Large intestine (tissue), 3 donors: ENCODE measurements at regions not wholly inside any gene's neighbourhood (a gene's known extent, or its start where the extent isn't known, plus 50 kb on each side); places are given as distances from the start of the nearest gene placed in this dataset.
"Not testable (repeated sequence)": the region's sequence is repeated elsewhere in the genome, so short reads cannot be mapped to it uniquely, and the experiment has no call there.

Source experiments
- DNase-seq, 2 donors: peaks; one replicate each; pipeline versions ENCODE4 v3.0.0 to v3.0.0-alpha.2; 2013
- H3K27ac ChIP-seq: one replicate; pipeline ENCODE4 v1.5.1; 2013; ENCODE audit warnings: low read length
- H3K27me3 ChIP-seq: 2 replicates; pipeline ENCODE4 v1.6.1; 2013; ENCODE audit warnings: low read length; ENCODE audit not compliant: control insufficient read depth, insufficient read depth
- H3K36me3 ChIP-seq: 2 replicates; pipeline ENCODE4 v1.6.1; 2013; ENCODE audit warnings: low read length; ENCODE audit not compliant: control insufficient read depth, insufficient read depth
- H3K4me1 ChIP-seq: one replicate; pipeline ENCODE4 v1.6.1; 2013; ENCODE audit warnings: low read length; ENCODE audit not compliant: control insufficient read depth, insufficient read depth
- H3K4me3 ChIP-seq: one replicate; pipeline ENCODE4 v1.5.1; 2013; ENCODE audit warnings: low read length
- H3K9me3 ChIP-seq: one replicate; pipeline ENCODE4 v1.6.1; 2013; ENCODE audit warnings: mild to moderate bottlenecking, low read depth, low read length, moderate library complexity; ENCODE audit not compliant: control insufficient read depth
- WGBS: methylation state at CpG from one replicate; pipeline ENCODE4 v1.1.5; 2013; ENCODE audit warnings: low lambda C conversion rate; ENCODE audit not compliant: insufficient coverage; 5-methylcytosine and 5-hydroxymethylcytosine counted together

DNA sequence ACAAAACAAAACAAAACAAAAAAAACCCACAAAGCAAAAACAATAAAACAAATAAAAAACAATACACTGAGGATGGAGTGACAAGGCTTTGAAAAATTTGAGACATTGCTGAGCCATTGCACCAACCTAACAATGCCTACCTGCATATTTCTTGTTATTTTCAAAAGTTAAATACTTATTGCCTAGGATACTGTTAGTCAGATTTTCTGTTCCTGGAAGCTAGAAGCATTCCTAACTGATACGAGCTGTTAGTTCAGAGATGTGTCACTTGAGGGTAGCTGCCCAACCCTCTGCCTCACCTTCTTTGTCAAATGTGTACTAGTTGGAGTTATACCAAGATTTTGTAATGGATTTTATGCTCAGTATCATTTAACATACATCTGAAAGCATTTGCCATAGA is 187.2 kb downstream of the TXNL1 start:
- H3K36me3 ChIP-seq, result no peaks in the 10 kb centered on the region
- DNase-seq, result no peak
- WGBS, result no CpG with 5 or more reads among the region's 1 CpG
- H3K4me3 ChIP-seq, result no peak overlapping the region
- no peaks in the 10 kb centered on the region for H3K9me3 ChIP-seq
- no peaks in the 10 kb centered on the region for H3K27me3 ChIP-seq
- no peaks in the 10 kb centered on the region for H3K4me1 ChIP-seq
- no peak overlapping the region for H3K27ac ChIP-seq

GRCh38 chr18:56448751-56449150 is 189.6 kb downstream of the TXNL1 start:
- 83% methylated on average over 1 of the region's 5 CpGs for WGBS
- no peak for DNase-seq
- H3K27me3 ChIP-seq, result no peaks in the 10 kb centered on the region
- H3K36me3 ChIP-seq, result no peaks in the 10 kb centered on the region
- H3K27ac ChIP-seq, result no peak overlapping the region
- no peak overlapping the region for H3K4me3 ChIP-seq
- no peaks in the 10 kb centered on the region for H3K9me3 ChIP-seq
- no peaks in the 10 kb centered on the region for H3K4me1 ChIP-seq

DNA sequence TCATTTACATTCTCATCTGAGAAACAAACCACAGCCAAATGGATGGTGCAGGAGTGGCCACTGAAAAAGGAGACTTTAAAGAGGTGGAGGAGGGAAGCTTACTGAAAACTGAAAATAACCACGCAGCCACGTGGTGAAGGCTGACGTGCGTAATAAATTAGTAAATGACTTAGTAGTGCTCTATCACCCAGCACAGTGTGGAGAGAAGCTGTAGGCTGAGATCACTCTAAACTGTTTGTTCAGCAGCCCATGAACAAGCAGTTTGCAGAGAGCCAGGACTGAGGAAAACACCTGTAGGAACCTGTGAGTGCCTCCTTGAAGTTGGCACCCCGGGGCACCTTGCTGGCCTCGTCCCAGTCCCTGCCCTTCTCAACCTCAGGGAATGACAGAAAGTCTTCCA is 193.0 kb downstream of the TXNL1 start:
- WGBS, result 90% methylated on average over 2 of the region's 6 CpGs
- no peaks in the 10 kb centered on the region for H3K4me1 ChIP-seq
- H3K9me3 ChIP-seq, result no peaks in the 10 kb centered on the region
- no peaks in the 10 kb centered on the region for H3K36me3 ChIP-seq
- H3K4me3 ChIP-seq, result no peak overlapping the region
- no peak overlapping the region for H3K27ac ChIP-seq
- no peak for DNase-seq
- no peaks in the 10 kb centered on the region for H3K27me3 ChIP-seq

DNA sequence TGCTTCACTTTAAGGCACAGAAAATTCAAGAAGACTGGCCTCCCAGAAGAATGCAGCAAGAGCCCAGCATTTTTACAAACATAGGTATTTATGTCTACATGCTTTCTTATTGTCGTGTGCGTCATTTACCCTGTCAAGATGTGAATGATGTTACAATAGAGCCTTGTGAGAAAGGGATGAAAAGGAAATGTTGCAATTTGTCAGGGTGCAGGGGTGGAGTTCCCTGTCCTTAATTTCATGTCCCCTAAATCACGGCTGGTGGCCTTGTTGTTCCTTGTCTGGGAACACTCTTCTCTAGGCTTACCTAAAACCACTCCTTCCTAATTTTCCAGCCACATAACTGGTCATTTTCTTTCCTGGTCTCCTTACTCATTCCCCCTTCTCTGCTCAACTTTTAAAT is 194.2 kb downstream of the TXNL1 start:
- H3K27ac ChIP-seq, result no peak overlapping the region
- no peak for DNase-seq
- 90% methylated on average over 3 of the region's 3 CpGs for WGBS
- no peaks in the 10 kb centered on the region for H3K36me3 ChIP-seq
- no peaks in the 10 kb centered on the region for H3K27me3 ChIP-seq
- H3K9me3 ChIP-seq, result no peaks in the 10 kb centered on the region
- no peak overlapping the region for H3K4me3 ChIP-seq
- no peaks in the 10 kb centered on the region for H3K4me1 ChIP-seq

GRCh38 chr18:56443166-56443907 is 195.1 kb downstream of the TXNL1 start:
- no peaks in the 10 kb centered on the region for H3K27me3 ChIP-seq
- H3K9me3 ChIP-seq, result no peaks in the 10 kb centered on the region
- no peaks in the 10 kb centered on the region for H3K4me1 ChIP-seq
- H3K4me3 ChIP-seq, result no peak overlapping the region
- 63% methylated on average over 2 of the region's 3 CpGs for WGBS
- no peak overlapping the region for H3K27ac ChIP-seq
- DNase-seq, result no peak
- no peaks in the 10 kb centered on the region for H3K36me3 ChIP-seq

GRCh38 chr18:56438480-56438879 is 199.9 kb downstream of the TXNL1 start:
- DNase-seq, H3K27me3 ChIP-seq, H3K4me3 ChIP-seq, H3K36me3 ChIP-seq, H3K9me3 ChIP-seq, H3K4me1 ChIP-seq, H3K27ac ChIP-seq: not testable (repeated sequence)
- no CpG with 5 or more reads among the region's 2 CpGs for WGBS

- DNase-seq, result no peak
- Histone ChIP-seq H3K4me3 (no peak overlapping the region), H3K9me3 (no peaks in the 10 kb centered on the region), H3K27ac (no peak overlapping the region), H3K36me3 (no peaks in the 10 kb centered on the region), H3K27me3 (no peaks in the 10 kb centered on the region), H3K4me1 (no peaks in the 10 kb centered on the region)
- WGBS, result no CpG with 5 or more reads among the region's 1 CpG
Observed at GRCh38 chr18:56436651-56437050, 201.7 kb downstream of the TXNL1 start.

- H3K4me1 ChIP-seq, result no peaks in the 10 kb centered on the region
- no peak overlapping the region for H3K4me3 ChIP-seq
- 100% methylated on average over 1 of the region's 3 CpGs for WGBS
Observed at GRCh38 chr18:56433919-56434318, 204.5 kb downstream of the TXNL1 start.

GRCh38 chr18:56431551-56431950 is 206.8 kb downstream of the TXNL1 start:
- H3K4me3 ChIP-seq, result no peak overlapping the region
- DNase-seq, result no peak

More at GRCh38 chr18:56433919-56434318, 204.5 kb downstream of the TXNL1 start:
- H3K9me3 ChIP-seq, result no peaks in the 10 kb centered on the region
- no peaks in the 10 kb centered on the region for H3K36me3 ChIP-seq
- no peaks in the 10 kb centered on the region for H3K27me3 ChIP-seq
- H3K27ac ChIP-seq, result no peak overlapping the region
- DNase-seq, result no peak

GRCh38 chr18:56423626-56424025 is 214.8 kb downstream of the TXNL1 start:
- no peak overlapping the region for H3K4me3 ChIP-seq
- H3K4me1 ChIP-seq, result no peaks in the 10 kb centered on the region
- no peaks in the 10 kb centered on the region for H3K9me3 ChIP-seq

More at GRCh38 chr18:56431551-56431950, 206.8 kb downstream of the TXNL1 start:
- Histone ChIP-seq H3K4me1 (no peaks in the 10 kb centered on the region), H3K27ac (no peak overlapping the region), H3K27me3 (no peaks in the 10 kb centered on the region), H3K36me3 (no peaks in the 10 kb centered on the region), H3K9me3 (no peaks in the 10 kb centered on the region)

DNA sequence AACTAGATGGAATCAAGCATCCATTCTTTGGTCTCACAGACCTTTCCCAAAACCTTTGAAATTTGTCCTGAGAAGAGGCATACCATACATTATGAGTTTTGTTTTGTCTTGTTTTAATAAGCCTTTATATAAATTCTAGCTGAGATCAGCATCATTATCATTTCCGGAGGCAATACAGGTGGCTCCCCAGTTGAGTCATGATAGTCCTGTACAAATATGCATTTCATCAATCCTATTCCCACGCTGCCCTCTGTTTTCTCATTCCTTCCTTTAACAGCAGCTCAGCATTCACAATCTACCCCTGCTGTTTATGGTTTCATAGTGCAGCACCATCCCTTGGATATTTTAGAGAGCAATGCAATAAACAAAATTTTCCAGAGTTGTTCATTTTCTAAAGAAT is 216.7 kb downstream of the TXNL1 start:
- Histone ChIP-seq H3K27ac (no peak overlapping the region), H3K4me1 (no peaks in the 10 kb centered on the region), H3K27me3 (no peaks in the 10 kb centered on the region), H3K36me3 (no peaks in the 10 kb centered on the region), H3K9me3 (no peaks in the 10 kb centered on the region), H3K4me3 (no peak overlapping the region)
- no peak for DNase-seq
- WGBS, result 100% methylated on average over 1 of the region's 2 CpGs

More at GRCh38 chr18:56423626-56424025, 214.8 kb downstream of the TXNL1 start:
- no peaks in the 10 kb centered on the region for H3K36me3 ChIP-seq
- no peak overlapping the region for H3K27ac ChIP-seq
- no peak for DNase-seq
- no peaks in the 10 kb centered on the region for H3K27me3 ChIP-seq
